GM23338 (cell line): ENCODE measurements at regions not wholly inside any gene's neighbourhood (a gene's known extent, or its start where the extent isn't known, plus 50 kb on each side); places are given as distances from the start of the nearest gene placed in this dataset.

Source experiments
- EZH2 ChIP-seq: fragments of 200-600 bp; sonication (generic); IDR thresholded peaks from one replicate; pipeline ENCODE4 v1.8.0; 2017; ENCODE audit warnings: antibody characterized with exemption, mild to moderate bottlenecking, low read depth; ENCODE audit not compliant: unreplicated experiment
- STAT1 ChIP-seq: IDR thresholded peaks from one replicate; pipeline ENCODE4 v1.6.1; 2016; ENCODE audit warnings: antibody characterized with exemption; ENCODE audit not compliant: unreplicated experiment
- TF ChIP-seq, protein P1 (sequence below): fragments of 250-450 bp; sonication (Bioruptor Pico); IDR thresholded peaks from 2 replicates; pipeline ENCODE4 v1.5.0; 2020; ENCODE audit warnings: mild to moderate bottlenecking, moderate library complexity
- TF ChIP-seq, protein P2 (sequence below): IDR thresholded peaks from 2 replicates; pipeline ENCODE4 v1.6.1; 2016; ENCODE audit warnings: antibody characterized with exemption
- TF ChIP-seq, protein P3 (sequence below): IDR thresholded peaks from one replicate; pipeline ENCODE4 v1.6.1; 2018; ENCODE audit warnings: antibody characterized with exemption; ENCODE audit not compliant: unreplicated experiment

DNA sequence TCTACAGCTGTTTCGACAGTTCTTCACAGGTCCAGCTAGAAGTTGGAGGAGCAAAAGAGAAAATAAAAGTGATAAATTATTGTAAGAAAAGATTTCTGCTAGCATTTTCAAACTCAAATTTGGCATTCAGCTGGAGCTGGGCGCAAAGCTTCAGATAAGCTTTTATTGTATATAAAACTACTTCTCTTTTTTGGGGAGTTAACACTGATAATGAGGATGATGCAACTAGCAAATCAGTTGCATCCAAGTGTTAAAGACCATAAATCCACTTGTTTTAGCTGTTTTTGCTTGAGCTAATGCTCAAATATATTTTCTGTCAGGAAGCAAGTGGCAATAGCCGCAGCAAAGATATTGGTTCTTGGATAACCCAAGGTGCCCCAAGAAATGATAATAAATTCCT, 127.1 kb upstream of the PKN2 start (continued):
- TF ChIP-seq, protein P1, sequence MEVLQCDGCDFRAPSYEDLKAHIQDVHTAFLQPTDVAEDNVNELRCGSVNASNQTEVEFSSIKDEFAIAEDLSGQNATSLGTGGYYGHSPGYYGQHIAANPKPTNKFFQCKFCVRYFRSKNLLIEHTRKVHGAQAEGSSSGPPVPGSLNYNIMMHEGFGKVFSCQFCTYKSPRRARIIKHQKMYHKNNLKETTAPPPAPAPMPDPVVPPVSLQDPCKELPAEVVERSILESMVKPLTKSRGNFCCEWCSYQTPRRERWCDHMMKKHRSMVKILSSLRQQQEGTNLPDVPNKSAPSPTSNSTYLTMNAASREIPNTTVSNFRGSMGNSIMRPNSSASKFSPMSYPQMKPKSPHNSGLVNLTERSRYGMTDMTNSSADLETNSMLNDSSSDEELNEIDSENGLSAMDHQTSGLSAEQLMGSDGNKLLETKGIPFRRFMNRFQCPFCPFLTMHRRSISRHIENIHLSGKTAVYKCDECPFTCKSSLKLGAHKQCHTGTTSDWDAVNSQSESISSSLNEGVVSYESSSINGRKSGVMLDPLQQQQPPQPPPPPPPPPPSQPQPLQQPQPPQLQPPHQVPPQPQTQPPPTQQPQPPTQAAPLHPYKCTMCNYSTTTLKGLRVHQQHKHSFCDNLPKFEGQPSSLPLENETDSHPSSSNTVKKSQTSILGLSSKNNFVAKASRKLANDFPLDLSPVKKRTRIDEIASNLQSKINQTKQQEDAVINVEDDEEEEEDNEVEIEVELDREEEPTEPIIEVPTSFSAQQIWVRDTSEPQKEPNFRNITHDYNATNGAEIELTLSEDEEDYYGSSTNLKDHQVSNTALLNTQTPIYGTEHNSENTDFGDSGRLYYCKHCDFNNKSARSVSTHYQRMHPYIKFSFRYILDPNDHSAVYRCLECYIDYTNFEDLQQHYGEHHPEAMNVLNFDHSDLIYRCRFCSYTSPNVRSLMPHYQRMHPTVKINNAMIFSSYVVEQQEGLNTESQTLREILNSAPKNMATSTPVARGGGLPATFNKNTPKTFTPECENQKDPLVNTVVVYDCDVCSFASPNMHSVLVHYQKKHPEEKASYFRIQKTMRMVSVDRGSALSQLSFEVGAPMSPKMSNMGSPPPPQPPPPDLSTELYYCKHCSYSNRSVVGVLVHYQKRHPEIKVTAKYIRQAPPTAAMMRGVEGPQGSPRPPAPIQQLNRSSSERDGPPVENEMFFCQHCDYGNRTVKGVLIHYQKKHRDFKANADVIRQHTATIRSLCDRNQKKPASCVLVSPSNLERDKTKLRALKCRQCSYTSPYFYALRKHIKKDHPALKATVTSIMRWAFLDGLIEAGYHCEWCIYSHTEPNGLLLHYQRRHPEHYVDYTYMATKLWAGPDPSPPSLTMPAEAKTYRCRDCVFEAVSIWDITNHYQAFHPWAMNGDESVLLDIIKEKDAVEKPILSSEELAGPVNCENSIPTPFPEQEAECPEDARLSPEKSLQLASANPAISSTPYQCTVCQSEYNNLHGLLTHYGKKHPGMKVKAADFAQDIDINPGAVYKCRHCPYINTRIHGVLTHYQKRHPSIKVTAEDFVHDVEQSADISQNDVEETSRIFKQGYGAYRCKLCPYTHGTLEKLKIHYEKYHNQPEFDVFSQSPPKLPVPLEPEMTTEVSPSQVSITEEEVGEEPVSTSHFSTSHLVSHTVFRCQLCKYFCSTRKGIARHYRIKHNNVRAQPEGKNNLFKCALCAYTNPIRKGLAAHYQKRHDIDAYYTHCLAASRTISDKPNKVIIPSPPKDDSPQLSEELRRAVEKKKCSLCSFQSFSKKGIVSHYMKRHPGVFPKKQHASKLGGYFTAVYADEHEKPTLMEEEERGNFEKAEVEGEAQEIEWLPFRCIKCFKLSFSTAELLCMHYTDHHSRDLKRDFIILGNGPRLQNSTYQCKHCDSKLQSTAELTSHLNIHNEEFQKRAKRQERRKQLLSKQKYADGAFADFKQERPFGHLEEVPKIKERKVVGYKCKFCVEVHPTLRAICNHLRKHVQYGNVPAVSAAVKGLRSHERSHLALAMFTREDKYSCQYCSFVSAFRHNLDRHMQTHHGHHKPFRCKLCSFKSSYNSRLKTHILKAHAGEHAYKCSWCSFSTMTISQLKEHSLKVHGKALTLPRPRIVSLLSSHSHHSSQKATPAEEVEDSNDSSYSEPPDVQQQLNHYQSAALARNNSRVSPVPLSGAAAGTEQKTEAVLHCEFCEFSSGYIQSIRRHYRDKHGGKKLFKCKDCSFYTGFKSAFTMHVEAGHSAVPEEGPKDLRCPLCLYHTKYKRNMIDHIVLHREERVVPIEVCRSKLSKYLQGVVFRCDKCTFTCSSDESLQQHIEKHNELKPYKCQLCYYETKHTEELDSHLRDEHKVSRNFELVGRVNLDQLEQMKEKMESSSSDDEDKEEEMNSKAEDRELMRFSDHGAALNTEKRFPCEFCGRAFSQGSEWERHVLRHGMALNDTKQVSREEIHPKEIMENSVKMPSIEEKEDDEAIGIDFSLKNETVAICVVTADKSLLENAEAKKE, result no peak
- TF ChIP-seq, protein P2, sequence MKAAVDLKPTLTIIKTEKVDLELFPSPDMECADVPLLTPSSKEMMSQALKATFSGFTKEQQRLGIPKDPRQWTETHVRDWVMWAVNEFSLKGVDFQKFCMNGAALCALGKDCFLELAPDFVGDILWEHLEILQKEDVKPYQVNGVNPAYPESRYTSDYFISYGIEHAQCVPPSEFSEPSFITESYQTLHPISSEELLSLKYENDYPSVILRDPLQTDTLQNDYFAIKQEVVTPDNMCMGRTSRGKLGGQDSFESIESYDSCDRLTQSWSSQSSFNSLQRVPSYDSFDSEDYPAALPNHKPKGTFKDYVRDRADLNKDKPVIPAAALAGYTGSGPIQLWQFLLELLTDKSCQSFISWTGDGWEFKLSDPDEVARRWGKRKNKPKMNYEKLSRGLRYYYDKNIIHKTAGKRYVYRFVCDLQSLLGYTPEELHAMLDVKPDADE, result no peak
- no peak for TF ChIP-seq EZH2
- TF ChIP-seq, protein P3, sequence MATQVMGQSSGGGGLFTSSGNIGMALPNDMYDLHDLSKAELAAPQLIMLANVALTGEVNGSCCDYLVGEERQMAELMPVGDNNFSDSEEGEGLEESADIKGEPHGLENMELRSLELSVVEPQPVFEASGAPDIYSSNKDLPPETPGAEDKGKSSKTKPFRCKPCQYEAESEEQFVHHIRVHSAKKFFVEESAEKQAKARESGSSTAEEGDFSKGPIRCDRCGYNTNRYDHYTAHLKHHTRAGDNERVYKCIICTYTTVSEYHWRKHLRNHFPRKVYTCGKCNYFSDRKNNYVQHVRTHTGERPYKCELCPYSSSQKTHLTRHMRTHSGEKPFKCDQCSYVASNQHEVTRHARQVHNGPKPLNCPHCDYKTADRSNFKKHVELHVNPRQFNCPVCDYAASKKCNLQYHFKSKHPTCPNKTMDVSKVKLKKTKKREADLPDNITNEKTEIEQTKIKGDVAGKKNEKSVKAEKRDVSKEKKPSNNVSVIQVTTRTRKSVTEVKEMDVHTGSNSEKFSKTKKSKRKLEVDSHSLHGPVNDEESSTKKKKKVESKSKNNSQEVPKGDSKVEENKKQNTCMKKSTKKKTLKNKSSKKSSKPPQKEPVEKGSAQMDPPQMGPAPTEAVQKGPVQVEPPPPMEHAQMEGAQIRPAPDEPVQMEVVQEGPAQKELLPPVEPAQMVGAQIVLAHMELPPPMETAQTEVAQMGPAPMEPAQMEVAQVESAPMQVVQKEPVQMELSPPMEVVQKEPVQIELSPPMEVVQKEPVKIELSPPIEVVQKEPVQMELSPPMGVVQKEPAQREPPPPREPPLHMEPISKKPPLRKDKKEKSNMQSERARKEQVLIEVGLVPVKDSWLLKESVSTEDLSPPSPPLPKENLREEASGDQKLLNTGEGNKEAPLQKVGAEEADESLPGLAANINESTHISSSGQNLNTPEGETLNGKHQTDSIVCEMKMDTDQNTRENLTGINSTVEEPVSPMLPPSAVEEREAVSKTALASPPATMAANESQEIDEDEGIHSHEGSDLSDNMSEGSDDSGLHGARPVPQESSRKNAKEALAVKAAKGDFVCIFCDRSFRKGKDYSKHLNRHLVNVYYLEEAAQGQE, result no peak
- TF ChIP-seq STAT1, result no peak
